GM12873 (cell line): ENCODE measurements at regions not wholly inside any gene's neighbourhood (a gene's known extent, or its start where the extent isn't known, plus 50 kb on each side); places are given as distances from the start of the nearest gene placed in this dataset.

Experiments
- CTCF ChIP-seq: IDR thresholded peaks from 2 replicates; pipeline ENCODE4 v1.5.1; 2012; ENCODE audit warnings: low read depth, mild to moderate bottlenecking, moderate library complexity, low read length, control low read depth; ENCODE audit not compliant: insufficient read depth; ENCODE audit errors: missing control alignments

GRCh38 chr5:22938362-22938761 is 85.2 kb upstream of the CDH12 start:
- TF ChIP-seq CTCF: no peak

- TF ChIP-seq CTCF: no peak
These were observed 75.8 kb upstream of the CDH12 start for GRCh38 chr5:22928821-22929482.

GRCh38 chr5:22926574-22926973 is 73.4 kb upstream of the CDH12 start:
- no peak for TF ChIP-seq CTCF

GRCh38 chr5:22918511-22918910 is 65.4 kb upstream of the CDH12 start:
- no peak for TF ChIP-seq CTCF

- no peak for TF ChIP-seq CTCF
These were observed 63.2 kb upstream of the CDH12 start for GRCh38 chr5:22916393-22916792.

- no peak for TF ChIP-seq CTCF
These were observed 57.9 kb upstream of the CDH12 start for GRCh38 chr5:22911019-22911418.

- no peak for TF ChIP-seq CTCF
These were observed 57.4 kb upstream of the CDH12 start for GRCh38 chr5:22910523-22910922.

- TF ChIP-seq CTCF: no peak
These were observed 55.4 kb upstream of the CDH12 start for GRCh38 chr5:22908586-22908985.
